GM06990 (cell line): ENCODE measurements at regions not wholly inside any gene's neighbourhood (a gene's known extent, or its start where the extent isn't known, plus 50 kb on each side); places are given as distances from the start of the nearest gene placed in this dataset.
"Not testable (repeated sequence)": the region's sequence is repeated elsewhere in the genome, so short reads cannot be mapped to it uniquely, and the experiment has no call there.

Source experiments
- DNase-seq: peaks from one replicate; pipeline ENCODE4 v3.0.0-alpha.2; 2011; ENCODE audit not compliant: insufficient read length; ENCODE audit errors: extremely low read depth
- H3K27me3 ChIP-seq: replicated peaks from 2 replicates; pipeline ENCODE4 v1.6.0; 2011; ENCODE audit warnings: low read length; ENCODE audit not compliant: control insufficient read depth, insufficient read depth
- H3K36me3 ChIP-seq: 2 replicates; pipeline ENCODE4 v1.5.1; 2011; ENCODE audit warnings: low read length; ENCODE audit not compliant: control insufficient read depth, insufficient read depth
- H3K4me3 ChIP-seq: replicated peaks from 2 replicates; pipeline ENCODE4 v1.5.1; 2011; ENCODE audit warnings: low read depth, mild to moderate bottlenecking, control low read depth, low read length
- CTCF ChIP-seq: IDR thresholded peaks from 2 replicates; pipeline ENCODE4 v1.5.1; 2011; ENCODE audit warnings: low read length, control low read depth, mild to moderate bottlenecking, inconsistent platforms; ENCODE audit not compliant: insufficient read depth, poor library complexity, severe bottlenecking

GRCh38 chr2:144642856-144643255, 122.9 kb upstream of the ZEB2 start:
- no peaks in the 10 kb centered on the region for H3K36me3 ChIP-seq
- DNase-seq: no peak
- TF ChIP-seq CTCF: no peak
- H3K27me3 ChIP-seq: no peaks in the 10 kb centered on the region; the same call in none of the 2 replicates
- H3K4me3 ChIP-seq: no peak overlapping the region

GRCh38 chr2:144642131-144642530, 122.2 kb upstream of the ZEB2 start:
- H3K4me3 ChIP-seq: no peak overlapping the region
- no peaks in the 10 kb centered on the region; the same call in none of the 2 replicates for H3K27me3 ChIP-seq
- TF ChIP-seq CTCF: no peak
- no peaks in the 10 kb centered on the region for H3K36me3 ChIP-seq
- DNase-seq: no peak

- not testable (repeated sequence) for H3K4me3 ChIP-seq, H3K27me3 ChIP-seq, DNase-seq, H3K36me3 ChIP-seq
These were observed 118.3 kb upstream of the ZEB2 start for GRCh38 chr2:144638250-144638649.

- H3K36me3 ChIP-seq, H3K4me3 ChIP-seq, DNase-seq, H3K27me3 ChIP-seq: not testable (repeated sequence)
These were observed 116.9 kb upstream of the ZEB2 start for GRCh38 chr2:144636860-144637259.

- H3K36me3 ChIP-seq: no peaks in the 10 kb centered on the region
- no peak overlapping the region for H3K4me3 ChIP-seq
- peaks cover 2% of the 10 kb centered on the region; the same call in 1 of the 2 replicates for H3K27me3 ChIP-seq
- no peak for DNase-seq
- no peak for TF ChIP-seq CTCF
These were observed 112.9 kb upstream of the ZEB2 start for GRCh38 chr2:144632809-144633208.

- H3K4me3 ChIP-seq: no peak overlapping the region
- no peak for DNase-seq
- TF ChIP-seq CTCF: no peak
- H3K36me3 ChIP-seq: no peaks in the 10 kb centered on the region
- H3K27me3 ChIP-seq: peaks cover 2% of the 10 kb centered on the region; the same call in 1 of the 2 replicates
These were observed 111.7 kb upstream of the ZEB2 start for GRCh38 chr2:144631636-144632035.
